ENCODE measurements at regions not wholly inside any gene's neighbourhood (a gene's known extent, or its start where the extent isn't known, plus 50 kb on each side); places are given as distances from the start of the nearest gene placed in this dataset.

- Histone ChIP-seq H3K36me3 (ENCODE audit: control insufficient read depth, insufficient read depth, low read length) (no peaks in the 10 kb centered on the region), H3K9me3 (ENCODE audit: control insufficient read depth, low read length) (no peaks in the 10 kb centered on the region), H3K27me3 (ENCODE audit: control insufficient read depth, insufficient read depth, low read length, poor library complexity, severe bottlenecking) (no peaks in the 10 kb centered on the region), H3K27ac (ENCODE audit: insufficient read depth, low read depth, low read length, poor library complexity, severe bottlenecking) (no peak overlapping the region), H3K4me3 (ENCODE audit: insufficient read depth, low read depth, low read length) (no peak overlapping the region), H3K4me1 (ENCODE audit: control insufficient read depth, insufficient read depth, low read length) (no peaks in the 10 kb centered on the region)
- no CpG with 5 or more reads among the region's 1 CpG for WGBS, 2 experiments
These were observed 175.2 kb downstream of the FOXG1 start for GRCh38 chr14:28941758-28942157.

- H3K36me3 ChIP-seq (ENCODE audit: control insufficient read depth, insufficient read depth, low read length): no peaks in the 10 kb centered on the region
- whole genome bisulfite sequencing, 2 experiments: 99 to 100% methylated on average over 2 of the region's 2 CpGs
These were observed 178.0 kb downstream of the FOXG1 start for GRCh38 chr14:28944605-28945004.

GRCh38 chr14:28946267-28946666 lies 179.7 kb downstream of the FOXG1 start:
- Histone ChIP-seq H3K36me3 (ENCODE audit: control insufficient read depth, insufficient read depth, low read length) (no peaks in the 10 kb centered on the region), H3K4me1 (ENCODE audit: control insufficient read depth, insufficient read depth, low read length) (no peaks in the 10 kb centered on the region), H3K4me3 (ENCODE audit: insufficient read depth, low read depth, low read length) (no peak overlapping the region), H3K27ac (ENCODE audit: insufficient read depth, low read depth, low read length, poor library complexity, severe bottlenecking) (no peak overlapping the region), H3K9me3 (ENCODE audit: control insufficient read depth, low read length) (no peaks in the 10 kb centered on the region), H3K27me3 (ENCODE audit: control insufficient read depth, insufficient read depth, low read length, poor library complexity, severe bottlenecking) (no peaks in the 10 kb centered on the region)
- WGBS, 2 experiments: no CpG with 5 or more reads among the region's 1 CpG

More at GRCh38 chr14:28944605-28945004, 178.0 kb downstream of the FOXG1 start:
- Histone ChIP-seq H3K4me3 (ENCODE audit: insufficient read depth, low read depth, low read length) (no peak overlapping the region), H3K9me3 (ENCODE audit: control insufficient read depth, low read length) (no peaks in the 10 kb centered on the region), H3K27ac (ENCODE audit: insufficient read depth, low read depth, low read length, poor library complexity, severe bottlenecking) (no peak overlapping the region), H3K4me1 (ENCODE audit: control insufficient read depth, insufficient read depth, low read length) (no peaks in the 10 kb centered on the region), H3K27me3 (ENCODE audit: control insufficient read depth, insufficient read depth, low read length, poor library complexity, severe bottlenecking) (no peaks in the 10 kb centered on the region)

- Histone ChIP-seq H3K27ac (ENCODE audit: insufficient read depth, low read depth, low read length, poor library complexity, severe bottlenecking) (no peak overlapping the region), H3K9me3 (ENCODE audit: control insufficient read depth, low read length) (no peaks in the 10 kb centered on the region), H3K4me1 (ENCODE audit: control insufficient read depth, insufficient read depth, low read length) (no peaks in the 10 kb centered on the region), H3K36me3 (ENCODE audit: control insufficient read depth, insufficient read depth, low read length) (no peaks in the 10 kb centered on the region), H3K27me3 (ENCODE audit: control insufficient read depth, insufficient read depth, low read length, poor library complexity, severe bottlenecking) (no peaks in the 10 kb centered on the region), H3K4me3 (ENCODE audit: insufficient read depth, low read depth, low read length) (no peak overlapping the region)
- WGBS, 2 experiments: 93 to 98% methylated on average over 2 of the region's 2 CpGs
These were observed 182.9 kb downstream of the FOXG1 start for GRCh38 chr14:28949503-28949902.

- 83% methylated on average over 1 of the region's 1 CpG; no CpG with 5 or more reads in 1 of the 2 experiments for WGBS, 2 experiments
- Histone ChIP-seq H3K36me3 (ENCODE audit: control insufficient read depth, insufficient read depth, low read length) (no peaks in the 10 kb centered on the region), H3K4me1 (ENCODE audit: control insufficient read depth, insufficient read depth, low read length) (no peaks in the 10 kb centered on the region), H3K27me3 (ENCODE audit: control insufficient read depth, insufficient read depth, low read length, poor library complexity, severe bottlenecking) (no peaks in the 10 kb centered on the region), H3K9me3 (ENCODE audit: control insufficient read depth, low read length) (no peaks in the 10 kb centered on the region), H3K4me3 (ENCODE audit: insufficient read depth, low read depth, low read length) (no peak overlapping the region), H3K27ac (ENCODE audit: insufficient read depth, low read depth, low read length, poor library complexity, severe bottlenecking) (no peak overlapping the region)
These were observed 185.6 kb downstream of the FOXG1 start for GRCh38 chr14:28952161-28952560.

GRCh38 chr14:28952666-28953065 lies 186.1 kb downstream of the FOXG1 start:
- Histone ChIP-seq H3K27ac (ENCODE audit: insufficient read depth, low read depth, low read length, poor library complexity, severe bottlenecking) (no peak overlapping the region), H3K27me3 (ENCODE audit: control insufficient read depth, insufficient read depth, low read length, poor library complexity, severe bottlenecking) (no peaks in the 10 kb centered on the region), H3K36me3 (ENCODE audit: control insufficient read depth, insufficient read depth, low read length) (no peaks in the 10 kb centered on the region), H3K4me3 (ENCODE audit: insufficient read depth, low read depth, low read length) (no peak overlapping the region), H3K4me1 (ENCODE audit: control insufficient read depth, insufficient read depth, low read length) (no peaks in the 10 kb centered on the region), H3K9me3 (ENCODE audit: control insufficient read depth, low read length) (no peaks in the 10 kb centered on the region)

- H3K27me3 ChIP-seq (ENCODE audit: control insufficient read depth, insufficient read depth, low read length, poor library complexity, severe bottlenecking): no peaks in the 10 kb centered on the region
These were observed 187.4 kb downstream of the FOXG1 start for GRCh38 chr14:28953973-28954372.

GRCh38 chr14:28966416-28967233 lies 200.0 kb downstream of the FOXG1 start:
- Histone ChIP-seq H3K4me3 (ENCODE audit: insufficient read depth, low read depth, low read length) (no peak overlapping the region), H3K36me3 (ENCODE audit: control insufficient read depth, insufficient read depth, low read length) (no peaks in the 10 kb centered on the region), H3K9me3 (ENCODE audit: control insufficient read depth, low read length) (no peaks in the 10 kb centered on the region), H3K27me3 (ENCODE audit: control insufficient read depth, insufficient read depth, low read length, poor library complexity, severe bottlenecking) (no peaks in the 10 kb centered on the region), H3K27ac (ENCODE audit: insufficient read depth, low read depth, low read length, poor library complexity, severe bottlenecking) (no peak overlapping the region), H3K4me1 (ENCODE audit: control insufficient read depth, insufficient read depth, low read length) (no peaks in the 10 kb centered on the region)
- WGBS, 2 experiments: 100% methylated on average over 1 of the region's 2 CpGs

More at GRCh38 chr14:28953973-28954372, 187.4 kb downstream of the FOXG1 start:
- Histone ChIP-seq H3K36me3 (ENCODE audit: control insufficient read depth, insufficient read depth, low read length) (no peaks in the 10 kb centered on the region), H3K27ac (ENCODE audit: insufficient read depth, low read depth, low read length, poor library complexity, severe bottlenecking) (no peak overlapping the region), H3K9me3 (ENCODE audit: control insufficient read depth, low read length) (no peaks in the 10 kb centered on the region), H3K4me3 (ENCODE audit: insufficient read depth, low read depth, low read length) (no peak overlapping the region), H3K4me1 (ENCODE audit: control insufficient read depth, insufficient read depth, low read length) (no peaks in the 10 kb centered on the region)
- WGBS, 2 experiments: 95 to 98% methylated on average over 1 of the region's 2 CpGs

GRCh38 chr14:28975084-28975483 lies 208.5 kb downstream of the FOXG1 start:
- Histone ChIP-seq H3K4me1 (ENCODE audit: control insufficient read depth, insufficient read depth, low read length) (no peaks in the 10 kb centered on the region), H3K27ac (ENCODE audit: insufficient read depth, low read depth, low read length, poor library complexity, severe bottlenecking) (no peak overlapping the region), H3K27me3 (ENCODE audit: control insufficient read depth, insufficient read depth, low read length, poor library complexity, severe bottlenecking) (no peaks in the 10 kb centered on the region), H3K4me3 (ENCODE audit: insufficient read depth, low read depth, low read length) (no peak overlapping the region), H3K9me3 (ENCODE audit: control insufficient read depth, low read length) (no peaks in the 10 kb centered on the region), H3K36me3 (ENCODE audit: control insufficient read depth, insufficient read depth, low read length) (no peaks in the 10 kb centered on the region)
- 0 to 13% methylated on average over 1 of the region's 1 CpG for WGBS, 2 experiments

- no peak overlapping the region for H3K27ac ChIP-seq (ENCODE audit: insufficient read depth, low read depth, low read length, poor library complexity, severe bottlenecking)
- no peaks in the 10 kb centered on the region for H3K4me1 ChIP-seq (ENCODE audit: control insufficient read depth, insufficient read depth, low read length)
- no peaks in the 10 kb centered on the region for H3K27me3 ChIP-seq (ENCODE audit: control insufficient read depth, insufficient read depth, low read length, poor library complexity, severe bottlenecking)
- no peaks in the 10 kb centered on the region for H3K36me3 ChIP-seq (ENCODE audit: control insufficient read depth, insufficient read depth, low read length)
- H3K4me3 ChIP-seq (ENCODE audit: insufficient read depth, low read depth, low read length): no peak overlapping the region
- WGBS, 2 experiments: 78 to 87% methylated on average over 2 of the region's 2 CpGs
- no peaks in the 10 kb centered on the region for H3K9me3 ChIP-seq (ENCODE audit: control insufficient read depth, low read length)
These were observed 215.6 kb downstream of the FOXG1 start for GRCh38 chr14:28982228-28982627.

Measured in ectodermal cell (in vitro differentiated cells).